Colonic mucosa (tissue), 4 donors: ENCODE measurements at regions not wholly inside any gene's neighbourhood (a gene's known extent, or its start where the extent isn't known, plus 50 kb on each side); places are given as distances from the start of the nearest gene placed in this dataset.

Source experiments
- DNase-seq: peaks from one replicate; pipeline ENCODE4 v3.0.0-alpha.2; 2020
- H3K27ac ChIP-seq: fragments of 200-600 bp; one replicate; pipeline ENCODE4 v1.8.0; 2021
- H3K27me3 ChIP-seq: fragments of 200-600 bp; one replicate; pipeline ENCODE4 v1.8.0; 2021
- H3K36me3 ChIP-seq: fragments of 200-600 bp; one replicate; pipeline ENCODE4 v1.8.0; 2021
- H3K4me1 ChIP-seq: fragments of 200-600 bp; one replicate; pipeline ENCODE4 v1.8.0; 2021; ENCODE audit warnings: mild to moderate bottlenecking
- H3K4me3 ChIP-seq: fragments of 200-600 bp; one replicate; pipeline ENCODE4 v1.8.0; 2021
- H3K9ac ChIP-seq, 2 donors: one replicate each; pipeline ENCODE4 v1.7.0; 2013; ENCODE audit warnings: control low read depth in 2 of 2, low read depth in 2 of 2, low read length in 2 of 2
- H3K9me3 ChIP-seq: fragments of 200-600 bp; one replicate; pipeline ENCODE4 v1.8.0; 2021
- intact Hi-C: fragments of 100-400 bp; cut with DNase I; formaldehyde crosslinking; loops from one replicate; pipeline ENCODE4 v1.14.1; 2022
- TF ChIP-seq, protein P1 (sequence below): fragments of 200-600 bp; IDR thresholded peaks from one replicate; pipeline ENCODE4 v1.8.0; 2022; ENCODE audit warnings: antibody characterized with exemption, mild to moderate bottlenecking
- donor health status: healthy.
- donor health status: DM: no; HTN: no; CAD: no.
- donor health status: DM: no; HTN: no; CAD: no.

DNA sequence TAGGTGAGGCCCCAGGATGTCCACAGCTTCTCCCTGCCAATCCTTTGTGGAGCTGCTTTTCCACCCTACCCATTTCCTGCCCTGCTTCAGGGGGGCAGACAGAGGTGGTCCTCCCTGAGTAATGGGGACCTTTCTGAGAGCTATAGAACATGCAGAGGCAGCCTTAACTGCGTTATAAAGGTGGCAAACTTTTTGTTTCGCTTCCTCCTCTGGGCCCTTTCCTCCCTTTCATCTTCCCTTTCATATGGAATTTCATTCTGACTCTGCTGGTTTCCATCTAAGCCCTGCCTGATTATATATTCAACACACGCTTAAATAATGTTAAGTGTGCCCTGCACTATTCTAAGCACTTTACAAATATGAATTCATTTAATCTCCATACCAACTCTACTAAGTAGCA is 169.3 kb upstream of the E2F8 start:
- intact Hi-C loops: no loop called here

DNA sequence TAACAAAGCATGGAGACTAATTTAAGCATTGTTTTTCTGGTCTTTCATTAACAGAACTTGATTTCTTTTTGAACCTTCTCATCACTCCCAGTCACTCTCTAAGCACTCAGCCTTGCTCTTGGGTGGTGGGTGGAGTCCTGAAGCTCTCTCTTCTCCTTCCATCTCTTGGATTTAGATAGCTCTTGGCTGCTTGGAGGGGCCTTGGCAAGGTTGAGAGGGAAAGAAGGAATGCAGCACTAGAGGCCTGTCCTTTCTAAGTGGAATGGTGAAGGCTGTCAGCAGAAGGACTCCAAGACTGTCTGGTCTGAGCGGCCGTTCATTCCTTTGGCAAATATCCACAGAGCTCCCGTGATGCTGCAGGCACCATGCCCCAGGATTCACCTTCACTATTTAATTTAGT is 168.6 kb upstream of the E2F8 start:
- Histone ChIP-seq H3K27me3 (no peaks in the 10 kb centered on the region), H3K36me3 (no peaks in the 10 kb centered on the region), H3K9me3 (no peaks in the 10 kb centered on the region), H3K4me3 (no peak overlapping the region), H3K27ac (no peak overlapping the region), H3K4me1 (no peaks in the 10 kb centered on the region), H3K9ac (no peak overlapping the region)
- intact Hi-C loops: no loop called here
- TF ChIP-seq, protein P1, sequence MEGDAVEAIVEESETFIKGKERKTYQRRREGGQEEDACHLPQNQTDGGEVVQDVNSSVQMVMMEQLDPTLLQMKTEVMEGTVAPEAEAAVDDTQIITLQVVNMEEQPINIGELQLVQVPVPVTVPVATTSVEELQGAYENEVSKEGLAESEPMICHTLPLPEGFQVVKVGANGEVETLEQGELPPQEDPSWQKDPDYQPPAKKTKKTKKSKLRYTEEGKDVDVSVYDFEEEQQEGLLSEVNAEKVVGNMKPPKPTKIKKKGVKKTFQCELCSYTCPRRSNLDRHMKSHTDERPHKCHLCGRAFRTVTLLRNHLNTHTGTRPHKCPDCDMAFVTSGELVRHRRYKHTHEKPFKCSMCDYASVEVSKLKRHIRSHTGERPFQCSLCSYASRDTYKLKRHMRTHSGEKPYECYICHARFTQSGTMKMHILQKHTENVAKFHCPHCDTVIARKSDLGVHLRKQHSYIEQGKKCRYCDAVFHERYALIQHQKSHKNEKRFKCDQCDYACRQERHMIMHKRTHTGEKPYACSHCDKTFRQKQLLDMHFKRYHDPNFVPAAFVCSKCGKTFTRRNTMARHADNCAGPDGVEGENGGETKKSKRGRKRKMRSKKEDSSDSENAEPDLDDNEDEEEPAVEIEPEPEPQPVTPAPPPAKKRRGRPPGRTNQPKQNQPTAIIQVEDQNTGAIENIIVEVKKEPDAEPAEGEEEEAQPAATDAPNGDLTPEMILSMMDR: no peak
- DNase-seq: no peak

More for the DNA sequence above, 169.3 kb upstream of the E2F8 start:
- Histone ChIP-seq H3K4me3 (no peak overlapping the region), H3K36me3 (no peaks in the 10 kb centered on the region), H3K9me3 (no peaks in the 10 kb centered on the region), H3K27me3 (no peaks in the 10 kb centered on the region), H3K9ac (no peak overlapping the region), H3K27ac (no peak overlapping the region), H3K4me1 (no peaks in the 10 kb centered on the region)
- no peak for DNase-seq
- TF ChIP-seq, protein P1: no peak

DNA sequence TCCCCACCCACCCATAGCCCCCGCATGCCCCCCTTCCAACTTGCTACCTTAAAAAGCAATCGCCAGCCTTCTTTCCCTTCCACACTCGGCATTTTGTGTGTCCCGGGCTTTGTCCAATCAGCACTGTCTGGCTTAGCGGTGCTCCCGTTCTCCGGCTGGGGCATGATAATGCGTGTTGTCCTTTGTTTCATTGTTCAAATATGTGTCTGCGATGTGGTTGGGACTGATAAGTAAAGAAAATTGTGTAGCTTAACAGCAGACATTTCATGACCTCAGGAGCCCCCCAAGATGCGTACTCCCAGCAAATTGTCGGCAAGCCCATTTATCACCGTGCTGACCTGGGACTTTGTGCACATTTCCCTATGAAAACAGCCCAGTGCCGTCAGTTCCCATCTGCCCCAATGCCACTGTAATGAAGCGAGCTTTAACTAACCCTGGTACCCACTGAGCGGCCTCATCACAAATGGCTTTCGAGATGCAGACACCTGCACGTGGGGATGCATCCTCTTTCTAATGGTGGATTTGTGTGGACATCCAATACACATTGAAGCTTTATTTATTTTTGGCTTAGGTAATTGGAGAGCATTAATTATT is 167.0 kb upstream of the E2F8 start:
- intact Hi-C loops: no loop called here
- Histone ChIP-seq H3K27me3 (no peaks in the 10 kb centered on the region), H3K36me3 (no peaks in the 10 kb centered on the region), H3K4me3 (no peak overlapping the region), H3K9ac (no peak overlapping the region), H3K4me1 (no peaks in the 10 kb centered on the region), H3K9me3 (no peaks in the 10 kb centered on the region), H3K27ac (no peak overlapping the region)
- TF ChIP-seq, protein P1: no peak
- DNase-seq: no peak

DNA sequence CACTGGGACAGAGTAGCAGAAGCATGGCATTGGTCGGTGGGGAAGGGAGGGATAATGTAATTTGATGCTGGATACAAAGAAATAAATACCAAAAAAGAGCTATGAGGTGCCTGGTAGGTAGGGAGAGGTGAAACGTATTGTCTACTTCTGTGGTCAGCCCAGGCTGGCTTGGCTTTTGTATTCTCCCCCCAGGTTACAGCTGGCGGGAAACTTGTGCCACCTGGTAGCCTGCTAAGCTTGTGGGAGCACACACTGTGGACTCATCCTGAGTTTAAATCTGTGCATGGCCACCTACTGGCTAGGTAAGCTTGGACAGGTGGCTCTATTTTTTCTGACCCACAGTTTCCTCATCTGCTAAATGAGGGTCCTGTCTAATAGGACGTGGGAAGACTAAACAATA is 165.2 kb upstream of the E2F8 start:
- Histone ChIP-seq H3K27me3 (no peaks in the 10 kb centered on the region), H3K4me3 (no peak overlapping the region), H3K27ac (no peak overlapping the region), H3K9me3 (no peaks in the 10 kb centered on the region), H3K9ac (no peak overlapping the region), H3K4me1 (no peaks in the 10 kb centered on the region), H3K36me3 (no peaks in the 10 kb centered on the region)
- DNase-seq: no peak
- intact Hi-C loops: no loop called here
- TF ChIP-seq, protein P1: no peak

DNA sequence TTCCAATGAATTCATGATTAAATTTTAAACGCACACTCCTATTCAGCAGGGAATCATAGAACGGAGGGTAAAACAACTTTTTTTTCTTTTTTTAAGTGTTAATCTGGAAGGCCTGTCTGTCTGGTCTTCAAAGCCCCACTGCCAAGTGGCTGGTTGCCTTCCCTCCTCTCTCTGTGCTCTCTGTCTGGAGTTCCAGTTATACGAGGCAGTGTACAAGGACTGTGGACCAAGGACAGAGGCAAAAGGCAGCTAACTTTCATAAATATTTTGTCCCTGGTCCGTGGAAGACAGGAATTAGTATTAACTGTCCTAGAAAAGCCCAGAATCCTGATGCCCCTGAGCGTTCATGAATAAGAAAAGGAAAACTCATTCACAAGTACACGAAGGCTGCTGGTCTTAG is 164.0 kb upstream of the E2F8 start:
- H3K36me3 ChIP-seq: no peaks in the 10 kb centered on the region
- no peaks in the 10 kb centered on the region for H3K4me1 ChIP-seq
- no peak overlapping the region for H3K4me3 ChIP-seq
- intact Hi-C loops: no loop called here
- H3K9me3 ChIP-seq: no peaks in the 10 kb centered on the region
- TF ChIP-seq, protein P1: no peak
- DNase-seq: no peak
- no peaks in the 10 kb centered on the region for H3K27me3 ChIP-seq
- no peak overlapping the region for H3K27ac ChIP-seq
- no peak overlapping the region for H3K9ac ChIP-seq
